ENCODE measurements at regions not wholly inside any gene's neighbourhood (a gene's known extent, or its start where the extent isn't known, plus 50 kb on each side); places are given as distances from the start of the nearest gene placed in this dataset.

DNA sequence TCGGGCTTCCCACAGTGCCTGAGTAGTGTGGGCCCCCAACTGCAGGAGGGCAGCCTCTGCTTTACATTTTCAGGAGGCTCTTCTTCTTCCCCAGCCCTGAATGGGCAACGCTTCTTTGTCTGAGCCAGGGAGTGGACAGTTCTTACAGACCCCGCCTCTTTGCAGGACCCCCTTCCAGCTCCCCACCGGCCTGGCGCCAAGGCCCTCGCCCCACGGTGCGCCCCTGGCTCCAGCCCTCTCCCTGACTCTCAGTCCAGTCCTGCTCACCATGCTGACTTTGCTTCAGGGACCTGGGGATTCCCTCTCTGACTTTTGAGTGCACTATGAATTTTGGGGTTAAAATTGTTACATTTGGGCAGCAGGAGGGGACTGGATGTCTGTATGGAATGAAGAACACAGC, 123.8 kb downstream of the HSD17B3 start:
- TF ChIP-seq CTCF (IDR thresholded peaks at IDR 0.05): no peak
- no peak for TF ChIP-seq POLR2A (IDR thresholded peaks at IDR 0.05; ENCODE audit: low read depth)

Data from esophagus muscularis mucosa (tissue), 3 donors.